WI38 (cell line): ENCODE measurements at regions not wholly inside any gene's neighbourhood (a gene's known extent, or its start where the extent isn't known, plus 50 kb on each side); places are given as distances from the start of the nearest gene placed in this dataset.

ENCODE experiments used
- H3K4me3 ChIP-seq: 2 replicates; pipeline ENCODE4 v1.5.1; 2011; ENCODE audit warnings: low read depth, mild to moderate bottlenecking, control low read depth, low read length
- TF ChIP-seq, protein P1 (sequence below): IDR thresholded peaks from 2 replicates; pipeline ENCODE4 v1.5.1; 2012; ENCODE audit warnings: low read depth, mild to moderate bottlenecking, control low read depth, low read length

DNA sequence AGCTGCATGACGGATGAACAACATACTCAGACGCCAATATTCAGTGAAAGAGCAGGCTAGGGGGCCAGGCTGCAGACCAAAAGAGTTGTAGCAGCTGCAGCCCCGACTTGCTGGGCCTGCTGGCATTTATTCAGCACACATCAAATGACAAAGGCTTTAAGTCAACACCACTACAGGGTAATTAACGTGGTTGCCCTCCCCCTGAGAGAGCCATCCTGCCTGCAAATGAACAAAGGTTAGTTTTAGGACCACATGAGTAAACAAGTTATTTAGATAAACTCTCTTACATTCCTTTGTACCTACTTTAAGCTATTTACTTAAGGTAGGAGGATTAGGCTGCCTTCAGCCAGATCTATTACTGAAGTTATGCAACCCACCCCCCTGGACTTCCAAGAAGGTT, 1329.1 kb downstream of the PCDH18 start:
- TF ChIP-seq, protein P1, sequence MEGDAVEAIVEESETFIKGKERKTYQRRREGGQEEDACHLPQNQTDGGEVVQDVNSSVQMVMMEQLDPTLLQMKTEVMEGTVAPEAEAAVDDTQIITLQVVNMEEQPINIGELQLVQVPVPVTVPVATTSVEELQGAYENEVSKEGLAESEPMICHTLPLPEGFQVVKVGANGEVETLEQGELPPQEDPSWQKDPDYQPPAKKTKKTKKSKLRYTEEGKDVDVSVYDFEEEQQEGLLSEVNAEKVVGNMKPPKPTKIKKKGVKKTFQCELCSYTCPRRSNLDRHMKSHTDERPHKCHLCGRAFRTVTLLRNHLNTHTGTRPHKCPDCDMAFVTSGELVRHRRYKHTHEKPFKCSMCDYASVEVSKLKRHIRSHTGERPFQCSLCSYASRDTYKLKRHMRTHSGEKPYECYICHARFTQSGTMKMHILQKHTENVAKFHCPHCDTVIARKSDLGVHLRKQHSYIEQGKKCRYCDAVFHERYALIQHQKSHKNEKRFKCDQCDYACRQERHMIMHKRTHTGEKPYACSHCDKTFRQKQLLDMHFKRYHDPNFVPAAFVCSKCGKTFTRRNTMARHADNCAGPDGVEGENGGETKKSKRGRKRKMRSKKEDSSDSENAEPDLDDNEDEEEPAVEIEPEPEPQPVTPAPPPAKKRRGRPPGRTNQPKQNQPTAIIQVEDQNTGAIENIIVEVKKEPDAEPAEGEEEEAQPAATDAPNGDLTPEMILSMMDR = no peak
- no peak overlapping the region for H3K4me3 ChIP-seq

DNA sequence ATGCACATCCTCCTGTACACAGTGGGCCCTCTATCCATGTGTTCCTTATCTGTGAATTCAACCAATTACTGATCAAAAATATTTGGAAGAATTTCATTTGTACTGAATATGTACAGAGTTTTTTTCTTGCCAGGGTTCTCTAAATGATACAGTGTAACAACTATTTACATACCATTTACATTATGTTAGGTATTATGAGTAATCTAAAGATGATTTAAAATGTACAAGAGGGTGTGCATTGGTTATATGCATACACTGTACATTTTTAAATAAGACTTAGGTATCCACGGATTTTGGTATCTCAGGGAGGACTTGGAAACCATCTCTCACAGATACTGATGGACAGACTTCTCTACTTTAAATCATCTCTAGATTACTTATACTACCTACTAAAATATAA, 1333.9 kb downstream of the PCDH18 start:
- TF ChIP-seq, protein P1 = no peak
- H3K4me3 ChIP-seq = no peak overlapping the region

DNA sequence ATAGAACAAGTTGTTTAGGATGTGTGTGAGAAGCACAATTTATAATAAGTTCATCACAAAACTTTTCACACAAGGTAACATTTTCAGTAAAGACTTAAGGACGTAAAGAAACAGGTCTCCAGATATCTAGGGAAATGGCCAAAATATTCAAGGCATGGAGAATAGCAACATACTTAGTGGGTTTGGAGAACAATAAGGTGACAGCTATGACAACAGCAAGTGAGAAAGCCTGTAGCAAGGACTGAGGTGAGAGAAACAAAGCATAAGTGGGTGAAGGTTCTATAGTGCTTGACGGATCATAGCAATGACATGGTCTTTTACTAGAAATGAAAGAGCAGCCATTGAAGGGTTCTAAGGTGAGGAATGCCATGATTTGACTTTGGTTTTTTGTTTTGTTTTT, 1337.3 kb downstream of the PCDH18 start:
- H3K4me3 ChIP-seq = no peak overlapping the region
- TF ChIP-seq, protein P1 = no peak

DNA sequence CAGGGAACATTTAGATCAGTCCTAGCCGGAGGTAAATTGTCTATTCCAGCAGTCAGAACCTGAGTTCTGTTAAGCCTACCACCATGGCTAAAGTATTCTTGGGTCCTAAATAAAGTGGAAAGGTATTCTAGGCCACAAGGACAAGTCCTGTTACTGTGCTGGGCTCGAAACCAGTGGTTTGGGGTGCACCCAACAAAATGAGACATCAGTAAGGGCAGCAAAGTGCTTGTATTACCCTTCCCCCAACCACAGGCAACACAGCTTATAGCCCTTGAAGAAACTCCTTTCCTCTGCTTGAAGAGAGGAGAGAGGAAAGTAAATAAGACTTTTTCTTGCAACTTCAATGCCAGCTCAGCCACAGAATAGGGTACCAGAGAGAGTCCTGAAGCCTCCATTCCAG, 1345.6 kb downstream of the PCDH18 start:
- TF ChIP-seq, protein P1 = no peak
- no peak overlapping the region for H3K4me3 ChIP-seq

DNA sequence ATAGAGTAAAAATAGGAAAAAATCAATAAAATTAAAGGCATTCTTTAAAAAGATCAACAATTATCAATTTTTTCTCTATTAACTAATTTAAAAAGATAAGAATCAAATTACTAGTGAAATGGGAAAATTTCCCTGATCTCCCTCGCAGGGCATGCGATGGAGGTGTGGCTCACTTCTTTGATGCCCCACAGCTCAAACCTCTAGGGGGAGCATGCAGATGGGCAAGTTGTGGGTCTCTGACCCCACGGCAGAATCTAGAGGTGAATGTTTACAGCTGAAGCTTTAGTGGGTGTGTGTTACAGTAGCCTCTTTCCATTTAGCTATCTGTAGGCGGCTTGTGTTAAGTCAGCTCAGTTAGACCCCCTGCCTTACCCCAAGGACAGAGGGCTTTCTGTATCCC, 1348.8 kb downstream of the PCDH18 start:
- TF ChIP-seq, protein P1 = no peak
- no peak overlapping the region for H3K4me3 ChIP-seq

DNA sequence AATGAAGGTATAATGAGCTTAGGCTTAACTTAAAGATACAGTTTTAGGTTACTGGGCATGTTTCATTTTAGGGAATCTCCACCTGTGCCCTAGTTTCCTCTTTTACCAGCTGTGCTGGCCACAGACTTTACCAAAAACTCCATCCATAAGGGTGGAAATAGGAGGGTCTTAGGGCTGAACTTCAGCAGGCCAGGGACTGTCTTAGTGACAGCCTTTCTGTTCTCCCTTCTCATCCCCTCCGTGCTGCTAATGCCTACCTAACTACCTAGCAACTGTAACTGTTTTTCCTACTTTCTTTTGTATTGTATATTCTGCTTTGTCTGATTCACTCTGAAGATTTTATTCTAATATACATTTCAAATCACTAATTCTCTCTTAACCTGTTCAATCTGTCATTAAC, 1375.3 kb downstream of the PCDH18 start:
- H3K4me3 ChIP-seq = no peak overlapping the region
- TF ChIP-seq, protein P1 = no peak

DNA sequence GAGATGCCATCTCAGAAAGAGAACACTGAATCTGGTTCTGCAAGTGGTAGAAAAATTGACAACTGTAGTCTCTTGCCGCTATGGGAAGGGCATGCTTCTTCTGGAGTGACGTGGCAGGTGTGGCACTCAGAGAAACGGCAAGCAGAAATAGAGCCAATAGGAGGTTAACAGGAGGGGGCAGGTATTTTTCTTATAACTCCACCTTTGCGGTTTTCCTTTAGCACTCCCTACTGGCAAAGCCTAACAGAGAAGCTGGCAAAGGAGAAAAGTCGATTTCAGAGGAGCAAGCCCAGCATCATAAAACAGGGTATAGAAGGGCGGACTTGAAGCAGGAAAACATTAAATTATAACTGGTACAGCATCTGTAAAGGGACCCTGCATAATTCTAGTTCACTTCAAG, 1382.2 kb downstream of the PCDH18 start:
- H3K4me3 ChIP-seq = no peak overlapping the region
- TF ChIP-seq, protein P1 = no peak

DNA sequence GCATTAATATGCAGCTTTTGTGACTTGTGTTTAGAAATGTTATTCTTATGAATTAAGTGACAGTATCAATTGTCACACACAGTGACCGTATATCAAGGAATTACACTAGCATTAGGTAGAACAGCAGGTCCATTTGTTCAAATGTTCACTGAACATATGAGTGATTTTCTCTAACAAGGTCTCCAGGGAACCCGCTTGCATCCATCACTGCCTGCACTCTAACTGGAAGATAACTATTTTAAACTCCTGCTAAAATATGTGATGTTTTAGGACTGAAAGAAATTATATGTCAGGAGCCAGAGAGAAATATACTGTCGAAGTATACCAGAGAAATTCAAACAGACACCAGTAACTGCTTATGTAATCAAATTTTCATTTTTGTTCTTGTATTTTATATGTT, 1395.7 kb downstream of the PCDH18 start:
- TF ChIP-seq, protein P1 = no peak
- no peak overlapping the region for H3K4me3 ChIP-seq
